ENCODE measurements at regions not wholly inside any gene's neighbourhood (a gene's known extent, or its start where the extent isn't known, plus 50 kb on each side); places are given as distances from the start of the nearest gene placed in this dataset.
A peak's percentile ranks its signal among the peaks of the same experiment; 100 is the strongest.

DNA sequence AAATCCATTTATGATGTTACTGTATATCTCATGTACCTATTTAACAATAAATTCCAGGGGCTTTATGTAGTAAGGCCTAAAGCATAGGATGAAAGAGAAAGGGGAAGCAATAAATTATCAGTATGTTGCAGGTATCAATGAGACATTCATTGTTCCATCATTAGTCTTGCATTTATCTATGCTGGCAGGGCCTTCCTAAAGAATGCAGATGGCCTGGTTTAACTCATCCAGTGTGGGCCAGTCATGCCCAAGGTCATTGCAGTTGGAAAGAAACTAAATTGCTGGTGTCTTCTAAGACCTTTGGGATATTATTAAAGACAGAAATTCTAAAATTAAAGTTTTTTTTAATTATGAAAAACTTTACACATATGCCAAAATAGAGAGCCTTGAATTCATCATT, 98.3 kb downstream of the AVPR1A start:
- Histone ChIP-seq H3K9ac (ENCODE audit: insufficient read depth, low read length) (no peak overlapping the region), H3K4me1 (ENCODE audit: control insufficient read depth, extremely low read depth, insufficient read depth, low read length) (no peaks in the 10 kb centered on the region), H4K20me1 (ENCODE audit: control insufficient read depth, extremely low read depth, insufficient read depth, low read length) (no peaks in the 10 kb centered on the region), H3K79me2 (ENCODE audit: control insufficient read depth, insufficient read depth, low read length) (no peaks in the 10 kb centered on the region), H3K27me3 (ENCODE audit: control insufficient read depth, insufficient read depth, low read length) (no peaks in the 10 kb centered on the region), H3K9me3 (ENCODE audit: control insufficient read depth, insufficient read depth, low read depth, low read length) (no peaks in the 10 kb centered on the region), H3K27ac (ENCODE audit: insufficient read depth, low read length) (no peak overlapping the region), H3K36me3 (ENCODE audit: control insufficient read depth, insufficient read depth, low read length) (no peaks in the 10 kb centered on the region), H3K4me2 (ENCODE audit: extremely low read depth, insufficient read depth, low read length) (no peak overlapping the region), H2AFZ (ENCODE audit: low read length) (no peak overlapping the region), H3K4me3 (replicated peaks in 1 of 4; ENCODE audit: control extremely low read depth in 1 of 4, insufficient read depth in 1 of 4, low read depth in 3 of 4, low read length in 4 of 4) (no peak overlapping the region)
- DNase-seq (ENCODE audit: low read depth in 2 of 2), result no peak
- no peak for TF ChIP-seq EZH2 (IDR thresholded peaks at IDR 0.05; ENCODE audit: low read length, missing control alignments)
- TF ChIP-seq, protein P1, sequence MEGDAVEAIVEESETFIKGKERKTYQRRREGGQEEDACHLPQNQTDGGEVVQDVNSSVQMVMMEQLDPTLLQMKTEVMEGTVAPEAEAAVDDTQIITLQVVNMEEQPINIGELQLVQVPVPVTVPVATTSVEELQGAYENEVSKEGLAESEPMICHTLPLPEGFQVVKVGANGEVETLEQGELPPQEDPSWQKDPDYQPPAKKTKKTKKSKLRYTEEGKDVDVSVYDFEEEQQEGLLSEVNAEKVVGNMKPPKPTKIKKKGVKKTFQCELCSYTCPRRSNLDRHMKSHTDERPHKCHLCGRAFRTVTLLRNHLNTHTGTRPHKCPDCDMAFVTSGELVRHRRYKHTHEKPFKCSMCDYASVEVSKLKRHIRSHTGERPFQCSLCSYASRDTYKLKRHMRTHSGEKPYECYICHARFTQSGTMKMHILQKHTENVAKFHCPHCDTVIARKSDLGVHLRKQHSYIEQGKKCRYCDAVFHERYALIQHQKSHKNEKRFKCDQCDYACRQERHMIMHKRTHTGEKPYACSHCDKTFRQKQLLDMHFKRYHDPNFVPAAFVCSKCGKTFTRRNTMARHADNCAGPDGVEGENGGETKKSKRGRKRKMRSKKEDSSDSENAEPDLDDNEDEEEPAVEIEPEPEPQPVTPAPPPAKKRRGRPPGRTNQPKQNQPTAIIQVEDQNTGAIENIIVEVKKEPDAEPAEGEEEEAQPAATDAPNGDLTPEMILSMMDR (conservative IDR thresholded peaks at IDR 0.05 in 1 of 2, IDR thresholded peaks at IDR 0.05 in 1 of 2; ENCODE audit: low read depth in 1 of 2, low read length in 2 of 2), result no peak

DNA sequence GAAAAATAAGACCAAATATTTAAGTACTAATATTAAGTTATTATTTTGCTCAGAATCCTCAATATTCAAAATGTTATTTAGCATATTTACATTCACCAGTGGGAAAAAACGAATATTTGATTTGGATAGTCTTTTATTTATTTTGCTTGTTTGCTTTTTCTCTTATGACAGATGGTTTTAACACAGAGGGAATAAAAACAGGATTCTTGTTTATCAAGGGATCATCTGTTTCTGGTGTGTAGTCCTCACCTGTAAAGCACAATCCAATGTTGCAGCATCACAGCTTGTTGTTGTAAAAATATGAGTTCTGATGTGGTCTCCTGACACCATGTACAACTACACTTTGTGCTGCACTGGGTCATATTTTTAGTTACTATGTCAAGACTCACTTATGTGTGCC, 103.9 kb downstream of the AVPR1A start:
- H3K27ac ChIP-seq (ENCODE audit: insufficient read depth, low read length), result no peak overlapping the region

DNA sequence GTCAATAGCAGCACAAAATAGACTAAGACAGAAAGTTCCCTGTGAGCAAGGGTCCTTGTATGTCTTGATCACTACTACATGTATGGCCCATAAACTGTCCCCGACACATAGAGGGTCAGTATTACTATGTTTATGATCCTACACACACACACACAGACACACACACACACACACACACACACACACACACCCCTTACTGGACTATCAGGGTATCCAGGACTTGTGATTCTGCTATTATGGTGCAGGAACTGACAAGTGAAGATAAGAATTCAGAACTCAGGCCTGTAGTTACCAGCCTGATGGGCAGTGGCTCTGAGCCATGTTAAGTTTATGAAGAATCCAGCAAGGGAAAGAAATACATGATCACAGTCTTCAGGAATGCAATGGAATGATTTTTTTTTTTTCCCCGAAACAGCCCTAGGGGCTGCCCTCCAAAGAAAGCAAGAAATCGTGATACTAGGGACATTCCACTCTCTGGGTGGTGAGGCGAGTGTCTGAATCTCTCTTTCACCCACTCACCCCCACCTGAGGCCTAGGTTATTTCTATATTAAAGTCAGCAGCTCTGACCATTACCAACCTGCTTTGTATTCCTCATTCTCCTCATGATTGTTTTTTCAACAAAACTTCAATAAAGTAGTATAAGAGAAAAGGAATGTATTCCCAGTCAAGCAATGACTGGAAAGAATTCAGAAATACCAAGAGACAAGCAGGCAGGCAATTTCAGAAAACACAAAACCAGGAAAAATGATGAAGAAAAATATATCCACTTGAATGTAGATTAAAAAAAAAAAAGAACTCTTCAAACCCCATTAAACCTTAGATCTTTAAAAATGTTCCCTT, 105.8 kb downstream of the AVPR1A start:
- TF ChIP-seq, protein P1 (conservative IDR thresholded peaks at IDR 0.05 in 1 of 2, IDR thresholded peaks at IDR 0.05 in 1 of 2; ENCODE audit: low read depth in 1 of 2, low read length in 2 of 2), result no peak
- no peak for TF ChIP-seq EZH2 (IDR thresholded peaks at IDR 0.05; ENCODE audit: low read length, missing control alignments)
- peak; percentile 17 to 88 for DNase-seq (ENCODE audit: low read depth in 2 of 2)
- H4K20me1 ChIP-seq (ENCODE audit: control insufficient read depth, extremely low read depth, insufficient read depth, low read length), result no peaks in the 10 kb centered on the region
- no peaks in the 10 kb centered on the region for H3K27me3 ChIP-seq (ENCODE audit: control insufficient read depth, insufficient read depth, low read length)
- no peaks in the 10 kb centered on the region for H3K79me2 ChIP-seq (ENCODE audit: control insufficient read depth, insufficient read depth, low read length)
- no peak overlapping the region for H2AFZ ChIP-seq (ENCODE audit: low read length)
- H3K36me3 ChIP-seq (ENCODE audit: control insufficient read depth, insufficient read depth, low read length), result no peaks in the 10 kb centered on the region
- H3K9ac ChIP-seq (ENCODE audit: insufficient read depth, low read length), result no peak overlapping the region
- no peaks in the 10 kb centered on the region for H3K9me3 ChIP-seq (ENCODE audit: control insufficient read depth, insufficient read depth, low read depth, low read length)
- H3K4me2 ChIP-seq (ENCODE audit: extremely low read depth, insufficient read depth, low read length), result no peak overlapping the region
- no peaks in the 10 kb centered on the region for H3K4me1 ChIP-seq (ENCODE audit: control insufficient read depth, extremely low read depth, insufficient read depth, low read length)
- no peak overlapping the region for H3K27ac ChIP-seq (ENCODE audit: insufficient read depth, low read length)
- H3K4me3 ChIP-seq (replicated peaks in 1 of 4; ENCODE audit: control extremely low read depth in 1 of 4, insufficient read depth in 1 of 4, low read depth in 3 of 4, low read length in 4 of 4), result no peak overlapping the region

More for the DNA sequence above, 103.9 kb downstream of the AVPR1A start:
- H3K9me3 ChIP-seq (ENCODE audit: control insufficient read depth, insufficient read depth, low read depth, low read length), result no peaks in the 10 kb centered on the region
- no peak overlapping the region for H2AFZ ChIP-seq (ENCODE audit: low read length)
- no peak overlapping the region for H3K4me3 ChIP-seq (replicated peaks in 1 of 4; ENCODE audit: control extremely low read depth in 1 of 4, insufficient read depth in 1 of 4, low read depth in 3 of 4, low read length in 4 of 4)
- no peak for TF ChIP-seq EZH2 (IDR thresholded peaks at IDR 0.05; ENCODE audit: low read length, missing control alignments)
- TF ChIP-seq, protein P1 (conservative IDR thresholded peaks at IDR 0.05 in 1 of 2, IDR thresholded peaks at IDR 0.05 in 1 of 2; ENCODE audit: low read depth in 1 of 2, low read length in 2 of 2), result no peak
- no peaks in the 10 kb centered on the region for H3K36me3 ChIP-seq (ENCODE audit: control insufficient read depth, insufficient read depth, low read length)
- H3K4me1 ChIP-seq (ENCODE audit: control insufficient read depth, extremely low read depth, insufficient read depth, low read length), result no peaks in the 10 kb centered on the region
- H3K4me2 ChIP-seq (ENCODE audit: extremely low read depth, insufficient read depth, low read length), result no peak overlapping the region
- H3K9ac ChIP-seq (ENCODE audit: insufficient read depth, low read length), result no peak overlapping the region
- H3K27me3 ChIP-seq (ENCODE audit: control insufficient read depth, insufficient read depth, low read length), result no peaks in the 10 kb centered on the region
- no peaks in the 10 kb centered on the region for H4K20me1 ChIP-seq (ENCODE audit: control insufficient read depth, extremely low read depth, insufficient read depth, low read length)
- DNase-seq (ENCODE audit: low read depth in 2 of 2), result no peak
- no peaks in the 10 kb centered on the region for H3K79me2 ChIP-seq (ENCODE audit: control insufficient read depth, insufficient read depth, low read length)

All from fibroblast of lung (primary cell).